K562 (cell line): ENCODE measurements at regions not wholly inside any gene's neighbourhood (a gene's known extent, or its start where the extent isn't known, plus 50 kb on each side); places are given as distances from the start of the nearest gene placed in this dataset.

Experiments
- FOS ChIP-seq: IDR thresholded peaks from 3 replicates; pipeline ENCODE4 v1.6.1; 2011; ENCODE audit not compliant: insufficient read length; ENCODE audit errors: extremely low read depth
- POLR2H ChIP-seq: IDR thresholded peaks from 2 replicates; pipeline ENCODE4 v1.6.1; 2016; ENCODE audit warnings: missing genetic modification characterization, low read depth, mild to moderate bottlenecking, control low read depth, missing compliant biosample characterization, moderate library complexity
- RBFOX2 ChIP-seq: fragments of 200-400 bp; formaldehyde crosslinking; IDR thresholded peaks from 2 replicates; pipeline ENCODE4 v1.6.1; 2017; ENCODE audit warnings: low read depth, mild to moderate bottlenecking, low read length, moderate library complexity
- SOX6 ChIP-seq: fragments of 450-650 bp; IDR thresholded peaks from 2 replicates; pipeline ENCODE4 v1.6.1; 2014; ENCODE audit warnings: mild to moderate bottlenecking
- ZBTB33 ChIP-seq: sonication (generic); formaldehyde crosslinking; IDR thresholded peaks from 2 replicates; pipeline ENCODE4 v1.8.1; 2023; ENCODE audit warnings: mild to moderate bottlenecking, missing genetic modification reagents
- TF ChIP-seq, protein P1 (sequence below), 2 experiments: fragments of 450-650 bp; formaldehyde crosslinking in 1 of 2; IDR thresholded peaks; 2 replicates each; pipeline versions ENCODE4 v1.4.0 to v1.6.1; 2014 to 2020; ENCODE audit warnings: mild to moderate bottlenecking in 2 of 2, borderline replicate concordance in 1 of 2, low read depth in 1 of 2
- TF ChIP-seq, protein P2 (sequence below): IDR thresholded peaks from 2 replicates; pipeline ENCODE4 v1.6.1; 2016; ENCODE audit warnings: missing genetic modification characterization, missing compliant biosample characterization

DNA sequence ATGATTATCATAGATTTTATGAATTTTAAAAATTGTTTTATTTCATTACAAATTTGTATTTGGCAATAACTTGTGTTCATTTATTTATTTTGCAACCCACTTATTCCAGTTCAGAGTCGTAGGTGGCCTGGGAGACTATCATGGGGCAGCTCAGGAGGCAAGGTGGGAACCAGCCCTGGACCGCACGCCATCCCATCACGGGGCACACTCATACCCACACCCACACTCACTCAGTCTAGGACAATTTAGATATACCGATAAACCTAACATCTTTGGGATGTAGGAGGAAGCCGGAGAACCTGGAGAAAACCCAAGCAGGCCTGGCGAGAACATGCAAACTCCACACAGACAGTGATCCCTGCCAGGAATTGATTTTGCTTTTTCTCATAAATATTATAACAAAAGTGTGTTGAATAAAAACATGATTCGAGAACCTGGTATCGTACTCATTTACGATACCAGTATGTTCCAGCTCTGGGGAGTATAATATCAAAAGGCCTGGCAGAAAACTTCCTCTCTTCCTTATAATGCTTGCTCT, 205.3 kb downstream of the NFKBIZ start:
- TF ChIP-seq SOX6 (no peak), FOS (no peak), POLR2H (tag) (no peak), ZBTB33 (no peak), RBFOX2 (no peak)
- TF ChIP-seq, protein P1, sequence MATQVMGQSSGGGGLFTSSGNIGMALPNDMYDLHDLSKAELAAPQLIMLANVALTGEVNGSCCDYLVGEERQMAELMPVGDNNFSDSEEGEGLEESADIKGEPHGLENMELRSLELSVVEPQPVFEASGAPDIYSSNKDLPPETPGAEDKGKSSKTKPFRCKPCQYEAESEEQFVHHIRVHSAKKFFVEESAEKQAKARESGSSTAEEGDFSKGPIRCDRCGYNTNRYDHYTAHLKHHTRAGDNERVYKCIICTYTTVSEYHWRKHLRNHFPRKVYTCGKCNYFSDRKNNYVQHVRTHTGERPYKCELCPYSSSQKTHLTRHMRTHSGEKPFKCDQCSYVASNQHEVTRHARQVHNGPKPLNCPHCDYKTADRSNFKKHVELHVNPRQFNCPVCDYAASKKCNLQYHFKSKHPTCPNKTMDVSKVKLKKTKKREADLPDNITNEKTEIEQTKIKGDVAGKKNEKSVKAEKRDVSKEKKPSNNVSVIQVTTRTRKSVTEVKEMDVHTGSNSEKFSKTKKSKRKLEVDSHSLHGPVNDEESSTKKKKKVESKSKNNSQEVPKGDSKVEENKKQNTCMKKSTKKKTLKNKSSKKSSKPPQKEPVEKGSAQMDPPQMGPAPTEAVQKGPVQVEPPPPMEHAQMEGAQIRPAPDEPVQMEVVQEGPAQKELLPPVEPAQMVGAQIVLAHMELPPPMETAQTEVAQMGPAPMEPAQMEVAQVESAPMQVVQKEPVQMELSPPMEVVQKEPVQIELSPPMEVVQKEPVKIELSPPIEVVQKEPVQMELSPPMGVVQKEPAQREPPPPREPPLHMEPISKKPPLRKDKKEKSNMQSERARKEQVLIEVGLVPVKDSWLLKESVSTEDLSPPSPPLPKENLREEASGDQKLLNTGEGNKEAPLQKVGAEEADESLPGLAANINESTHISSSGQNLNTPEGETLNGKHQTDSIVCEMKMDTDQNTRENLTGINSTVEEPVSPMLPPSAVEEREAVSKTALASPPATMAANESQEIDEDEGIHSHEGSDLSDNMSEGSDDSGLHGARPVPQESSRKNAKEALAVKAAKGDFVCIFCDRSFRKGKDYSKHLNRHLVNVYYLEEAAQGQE (IDR thresholded peaks at IDR 0.05; ENCODE audit: borderline replicate concordance): no peak
- TF ChIP-seq, protein P1 (CRISPR knock-in tag; IDR thresholded peaks at IDR 0.05; ENCODE audit: low read depth): no peak
- TF ChIP-seq, protein P2, sequence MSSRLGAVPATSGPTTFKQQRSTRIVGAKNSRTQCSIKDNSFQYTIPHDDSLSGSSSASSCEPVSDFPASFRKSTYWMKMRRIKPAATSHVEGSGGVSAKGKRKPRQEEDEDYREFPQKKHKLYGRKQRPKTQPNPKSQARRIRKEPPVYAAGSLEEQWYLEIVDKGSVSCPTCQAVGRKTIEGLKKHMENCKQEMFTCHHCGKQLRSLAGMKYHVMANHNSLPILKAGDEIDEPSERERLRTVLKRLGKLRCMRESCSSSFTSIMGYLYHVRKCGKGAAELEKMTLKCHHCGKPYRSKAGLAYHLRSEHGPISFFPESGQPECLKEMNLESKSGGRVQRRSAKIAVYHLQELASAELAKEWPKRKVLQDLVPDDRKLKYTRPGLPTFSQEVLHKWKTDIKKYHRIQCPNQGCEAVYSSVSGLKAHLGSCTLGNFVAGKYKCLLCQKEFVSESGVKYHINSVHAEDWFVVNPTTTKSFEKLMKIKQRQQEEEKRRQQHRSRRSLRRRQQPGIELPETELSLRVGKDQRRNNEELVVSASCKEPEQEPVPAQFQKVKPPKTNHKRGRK (tag): no peak
